ENCODE measurements at regions not wholly inside any gene's neighbourhood (a gene's known extent, or its start where the extent isn't known, plus 50 kb on each side); places are given as distances from the start of the nearest gene placed in this dataset.
"Not testable (repeated sequence)": the region's sequence is repeated elsewhere in the genome, so short reads cannot be mapped to it uniquely, and the experiment has no call there.

DNA sequence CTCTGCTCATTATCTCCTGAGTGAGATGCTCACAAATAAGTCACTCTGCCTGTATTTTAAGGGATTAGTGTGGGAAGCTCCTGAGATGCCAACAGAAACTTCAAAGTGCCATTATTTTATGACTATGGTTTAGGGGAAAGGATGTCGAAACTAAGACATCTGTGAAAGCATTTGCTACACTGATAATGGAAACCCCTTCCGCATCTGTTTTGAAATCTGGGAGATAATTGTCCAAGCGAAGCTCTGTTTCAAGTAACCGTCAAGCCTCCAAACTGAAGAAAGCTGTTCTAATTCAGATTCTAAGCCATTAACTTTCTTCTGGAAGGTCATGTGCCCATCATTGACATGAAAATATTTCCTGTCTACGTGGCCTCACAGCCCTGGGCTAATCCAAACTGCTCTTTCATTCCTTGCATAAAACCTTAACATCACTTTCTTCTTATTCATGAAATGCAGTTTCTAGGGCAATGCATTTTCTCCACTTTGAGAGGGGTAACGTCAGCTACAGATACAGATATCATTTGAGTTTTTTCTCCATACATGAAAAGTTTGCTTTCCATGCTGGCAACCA is 932.0 kb downstream of the C6orf118 start:
- DNase-seq = no peak

- DNase-seq = no peak
Observed at GRCh38 chr6:164370773-164371172, 938.6 kb downstream of the C6orf118 start.

DNA sequence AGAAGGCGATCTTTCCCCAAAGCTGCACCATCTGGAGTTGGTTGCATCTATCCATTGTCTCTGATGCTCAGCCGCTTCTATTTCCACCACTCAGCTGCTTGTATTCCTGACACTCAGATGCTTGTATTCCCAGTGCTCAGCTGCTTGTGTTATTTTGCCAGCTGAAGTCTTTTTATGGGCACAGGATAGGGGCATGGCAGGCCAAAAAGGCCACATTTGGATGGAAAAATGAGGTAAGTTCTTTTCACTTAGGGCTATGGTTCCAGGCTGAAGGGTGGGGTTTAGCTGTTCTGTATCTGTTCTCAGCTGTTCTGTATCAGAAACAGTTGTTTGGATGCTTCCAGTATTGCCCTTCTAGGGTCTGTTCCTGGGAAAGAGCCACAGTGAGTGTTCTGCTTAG is 944.9 kb downstream of the QKI start:
- no peak for DNase-seq

GRCh38 chr6:164359036-164359435 is 944.5 kb downstream of the QKI start:
- no peak for DNase-seq

- DNase-seq = no peak
Observed at GRCh38 chr6:164356814-164357213, 942.3 kb downstream of the QKI start.

GRCh38 chr6:164347455-164347854 is 932.9 kb downstream of the QKI start:
- no peak for DNase-seq

GRCh38 chr6:164346631-164347030 is 932.1 kb downstream of the QKI start:
- DNase-seq = no peak

- DNase-seq = no peak
Observed at GRCh38 chr6:164345806-164346496, 931.4 kb downstream of the QKI start.

DNA sequence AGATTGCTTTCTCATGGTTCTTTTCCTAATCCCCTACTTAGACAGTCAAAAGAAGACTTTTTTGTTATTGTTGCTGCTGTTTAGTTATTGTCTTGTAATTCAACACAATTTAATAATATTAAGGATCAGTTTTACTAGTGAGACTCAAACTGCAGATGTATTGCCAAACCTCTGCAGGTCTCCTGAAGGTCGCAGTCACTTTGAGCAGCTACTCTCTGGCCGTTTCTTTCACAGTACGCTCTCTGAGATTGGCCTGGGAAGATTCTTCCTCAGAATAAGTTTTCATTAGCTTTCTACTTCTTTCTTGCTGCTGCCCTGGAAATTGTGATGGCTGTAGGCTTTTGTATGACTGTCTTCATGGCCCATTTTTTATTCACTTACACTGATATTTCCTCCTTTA is 930.8 kb downstream of the QKI start:
- no peak for DNase-seq

DNA sequence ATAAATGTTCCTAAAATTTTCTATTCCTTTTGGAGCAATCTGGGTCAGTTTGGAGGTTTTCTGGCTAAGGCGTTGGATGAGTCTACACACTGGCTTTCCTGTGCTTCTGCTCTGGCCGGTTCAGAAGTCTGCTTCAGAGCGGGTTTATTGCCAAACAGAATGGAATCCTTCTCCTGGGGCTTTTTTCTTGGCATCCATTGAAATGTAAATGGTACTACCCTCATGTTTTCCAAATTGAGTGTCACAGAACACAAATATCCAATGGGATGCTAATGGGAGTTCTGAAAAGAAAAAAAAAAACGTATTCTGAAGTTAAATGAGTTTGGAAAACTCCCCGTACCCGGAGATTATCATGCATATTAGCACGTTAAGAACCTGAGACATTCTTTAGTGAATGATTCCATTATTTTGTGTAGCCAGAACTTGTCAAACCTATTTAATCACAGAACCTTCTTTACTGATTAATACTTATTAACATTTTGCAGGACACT is 930.3 kb downstream of the QKI start:
- DNase-seq = no peak

- not testable (repeated sequence) for DNase-seq
Observed at GRCh38 chr6:164339442-164339841, 924.9 kb downstream of the QKI start.

- no peak for DNase-seq
Observed at GRCh38 chr6:164337925-164338397, 923.4 kb downstream of the QKI start.

- DNase-seq = no peak
Observed at GRCh38 chr6:164337024-164337924, 922.8 kb downstream of the QKI start.

DNA sequence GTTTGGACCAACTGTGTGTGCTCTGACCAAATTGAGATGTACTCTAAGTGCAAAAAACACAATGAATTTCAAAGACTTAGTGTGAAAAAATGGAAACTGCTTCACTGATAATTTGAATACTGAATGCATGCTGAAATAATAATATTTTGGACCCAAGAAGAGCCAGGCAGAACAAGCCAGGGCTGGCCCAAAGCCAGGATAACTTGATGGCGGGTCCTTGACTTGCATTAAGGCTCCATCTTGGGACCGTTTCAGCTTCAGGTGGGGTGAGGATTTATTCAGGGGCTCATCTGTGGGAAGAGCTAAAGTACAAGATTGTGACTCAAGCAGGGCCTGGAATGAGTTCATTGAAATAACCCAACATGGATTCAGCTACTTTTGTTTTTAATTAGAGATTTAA is 921.9 kb downstream of the QKI start:
- DNase-seq = no peak

DNA sequence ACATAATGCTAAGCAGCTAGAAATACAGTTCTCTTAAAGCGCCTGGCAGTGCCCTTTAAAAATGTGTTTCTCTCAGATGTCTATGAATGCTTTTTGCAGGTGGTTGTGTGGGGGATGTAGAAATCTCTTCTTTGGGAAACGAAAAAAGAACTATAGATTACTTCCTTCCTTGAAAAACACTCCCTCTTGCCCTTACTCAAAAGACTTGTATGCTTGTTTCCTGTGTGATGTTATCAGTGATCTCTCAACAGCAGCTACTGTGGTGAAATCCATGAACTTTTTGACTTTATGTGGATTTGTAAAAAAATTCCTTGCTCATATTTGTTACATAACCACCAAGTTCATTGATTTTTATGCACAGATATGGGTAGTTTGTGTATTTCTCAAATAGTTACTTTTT is 916.5 kb downstream of the QKI start:
- no peak for DNase-seq

GRCh38 chr6:164325168-164325567 is 910.6 kb downstream of the QKI start:
- no peak for DNase-seq

GRCh38 chr6:164322533-164322932 is 908.0 kb downstream of the QKI start:
- DNase-seq = no peak

DNA sequence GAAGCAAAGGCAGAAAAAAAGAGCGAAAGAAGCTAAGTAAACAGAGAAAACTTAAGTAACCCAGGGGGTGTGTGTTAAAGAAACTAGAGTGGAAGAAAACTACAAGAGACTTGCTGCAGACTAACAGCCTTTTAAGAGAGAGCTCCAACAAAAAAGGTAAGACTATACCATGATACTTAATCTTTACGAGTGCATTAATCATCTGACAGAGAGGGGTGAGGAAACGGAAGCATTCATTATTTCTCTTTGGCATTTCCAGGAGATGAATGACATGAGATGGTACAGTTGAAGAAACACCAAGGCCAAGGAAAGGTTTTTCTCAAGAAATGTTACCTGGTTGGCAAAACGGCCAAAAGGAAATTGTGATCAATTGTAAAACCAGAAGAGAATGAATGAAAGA is 906.8 kb downstream of the QKI start:
- no peak for DNase-seq

DNA sequence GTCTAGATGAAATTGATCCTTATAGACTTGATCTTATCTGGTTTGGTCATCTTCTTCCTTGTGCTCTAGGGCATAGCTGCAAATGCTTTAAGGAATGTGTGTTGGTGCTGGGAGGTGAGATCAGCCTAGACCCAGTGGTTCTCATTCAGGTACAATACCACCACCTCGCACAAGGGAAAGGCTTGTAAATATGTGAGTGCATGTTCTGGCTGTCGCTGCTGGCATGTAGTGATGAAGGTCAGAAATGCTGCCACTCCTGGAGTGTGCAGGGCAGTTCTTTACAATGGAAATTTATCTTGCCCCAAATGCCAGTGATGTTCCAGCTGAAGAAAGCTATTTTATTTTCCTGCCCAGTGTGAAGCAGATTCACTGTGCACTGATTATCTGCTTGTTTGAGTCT is 900.9 kb downstream of the QKI start:
- DNase-seq = no peak

DNA sequence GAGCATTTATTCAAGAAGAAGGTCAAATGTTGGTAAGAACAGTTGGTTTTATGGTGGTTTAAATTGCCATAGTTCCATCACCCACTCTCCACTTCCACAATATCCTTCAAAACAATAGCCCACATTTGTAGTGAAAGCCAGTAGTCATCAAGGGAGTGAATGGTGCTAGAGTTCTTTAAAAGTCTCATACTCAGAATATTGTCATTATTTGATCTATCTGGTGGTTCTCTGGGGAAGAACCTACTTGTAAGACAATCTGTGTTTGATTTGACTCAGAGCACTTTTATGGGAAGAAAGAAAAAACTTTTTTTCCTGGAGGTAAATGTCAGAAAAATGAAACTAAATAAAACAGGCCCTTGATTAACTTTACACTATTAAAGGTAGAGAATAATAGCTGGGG is 893.8 kb downstream of the QKI start:
- no peak for DNase-seq

DNA sequence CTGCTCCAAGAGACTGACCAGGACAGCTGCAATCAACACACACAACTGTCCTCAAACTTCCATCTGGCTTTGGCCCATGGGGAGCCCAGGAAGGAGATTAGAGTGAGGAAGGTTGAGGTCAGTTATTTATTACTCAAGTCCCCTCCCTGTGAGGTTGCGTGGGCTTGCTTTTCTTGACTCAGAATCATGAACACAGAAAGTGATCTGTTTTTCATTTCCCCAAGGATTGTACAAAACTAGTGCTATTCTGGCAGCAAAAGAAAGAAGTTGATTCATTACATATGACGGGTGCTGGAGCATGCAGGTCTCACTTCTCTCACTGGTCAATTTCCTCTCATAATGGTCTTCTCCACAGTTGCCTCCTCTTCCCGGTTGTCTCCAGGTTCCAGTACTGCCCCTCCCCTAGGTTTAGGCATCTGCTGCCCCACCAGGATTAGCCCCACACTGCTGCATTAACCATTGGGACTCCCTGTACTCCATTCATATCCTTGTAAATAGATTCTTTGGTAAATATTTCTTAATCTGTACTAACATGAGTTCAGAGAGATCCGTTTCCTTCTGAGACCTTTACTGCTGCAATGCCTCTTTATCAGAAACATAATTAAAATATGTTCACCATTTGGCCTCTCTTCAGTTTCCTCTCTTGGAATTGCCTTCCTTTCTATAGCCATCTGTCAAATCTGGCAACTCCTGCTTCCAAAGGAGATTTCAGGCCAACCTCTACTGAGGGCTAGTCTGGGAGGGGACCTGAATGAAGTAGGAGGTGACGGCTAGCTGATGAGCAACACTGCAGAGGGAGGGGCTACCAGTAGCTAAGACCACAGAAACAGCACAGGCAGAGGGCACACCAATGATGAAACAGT is 888.8 kb downstream of the QKI start:
- no peak for DNase-seq

GRCh38 chr6:164296411-164296810 is 881.9 kb downstream of the QKI start:
- DNase-seq = no peak
